Suprapubic skin (tissue), 4 donors: ENCODE measurements at regions not wholly inside any gene's neighbourhood (a gene's known extent, or its start where the extent isn't known, plus 50 kb on each side); places are given as distances from the start of the nearest gene placed in this dataset.

Source experiments
- EP300 ChIP-seq: sonication (generic); formaldehyde crosslinking; IDR thresholded peaks from one replicate; pipeline ENCODE4 v1.6.1; 2017; ENCODE audit warnings: antibody characterized with exemption
- POLR2A ChIP-seq, 2 donors: fragments of 450-650 bp; IDR thresholded peaks; one replicate each; pipeline ENCODE4 v1.6.1; 2017; ENCODE audit warnings: antibody characterized with exemption in 2 of 2, mild to moderate bottlenecking in 2 of 2, moderate library complexity in 2 of 2
- POLR2AphosphoS5 ChIP-seq, 3 donors: sonication (generic); formaldehyde crosslinking; IDR thresholded peaks; one replicate each; pipeline ENCODE4 v1.6.1; 2017; ENCODE audit warnings: antibody characterized with exemption in 3 of 3
- TF ChIP-seq, protein P1 (sequence below), 2 donors: fragments of 200-600 bp in 1 of 2; fragments of 450-650 bp in 1 of 2; sonication (generic) in 1 of 2; IDR thresholded peaks; one replicate each; pipeline ENCODE4 v1.5.1; 2016 to 2019; ENCODE audit warnings: antibody characterized with exemption in 2 of 2, mild to moderate bottlenecking in 1 of 2, moderate library complexity in 1 of 2

DNA sequence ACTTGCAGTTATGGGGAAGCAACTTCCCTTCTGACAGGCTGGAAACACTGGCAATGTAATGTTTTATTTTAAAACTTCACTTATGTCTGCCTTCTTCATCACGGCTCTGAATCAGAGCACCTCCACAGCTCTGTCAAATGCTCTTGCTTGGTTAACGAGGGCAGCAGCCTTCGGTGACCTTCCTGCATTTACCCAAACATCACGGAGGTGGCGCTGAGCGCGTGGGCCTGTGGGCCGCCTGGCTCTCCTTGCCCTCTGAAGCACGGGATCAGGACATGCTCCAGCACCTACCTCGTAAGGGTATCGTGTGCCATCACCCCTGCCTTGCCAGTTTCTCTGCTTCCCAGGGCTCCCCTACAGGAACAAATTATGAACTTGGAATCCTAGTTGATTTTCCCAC is 310.0 kb downstream of the TEX29 start:
- no peak for TF ChIP-seq EP300
- no peak for TF ChIP-seq POLR2A (IDR thresholded peaks at IDR 0.05)
- TF ChIP-seq, protein P1, sequence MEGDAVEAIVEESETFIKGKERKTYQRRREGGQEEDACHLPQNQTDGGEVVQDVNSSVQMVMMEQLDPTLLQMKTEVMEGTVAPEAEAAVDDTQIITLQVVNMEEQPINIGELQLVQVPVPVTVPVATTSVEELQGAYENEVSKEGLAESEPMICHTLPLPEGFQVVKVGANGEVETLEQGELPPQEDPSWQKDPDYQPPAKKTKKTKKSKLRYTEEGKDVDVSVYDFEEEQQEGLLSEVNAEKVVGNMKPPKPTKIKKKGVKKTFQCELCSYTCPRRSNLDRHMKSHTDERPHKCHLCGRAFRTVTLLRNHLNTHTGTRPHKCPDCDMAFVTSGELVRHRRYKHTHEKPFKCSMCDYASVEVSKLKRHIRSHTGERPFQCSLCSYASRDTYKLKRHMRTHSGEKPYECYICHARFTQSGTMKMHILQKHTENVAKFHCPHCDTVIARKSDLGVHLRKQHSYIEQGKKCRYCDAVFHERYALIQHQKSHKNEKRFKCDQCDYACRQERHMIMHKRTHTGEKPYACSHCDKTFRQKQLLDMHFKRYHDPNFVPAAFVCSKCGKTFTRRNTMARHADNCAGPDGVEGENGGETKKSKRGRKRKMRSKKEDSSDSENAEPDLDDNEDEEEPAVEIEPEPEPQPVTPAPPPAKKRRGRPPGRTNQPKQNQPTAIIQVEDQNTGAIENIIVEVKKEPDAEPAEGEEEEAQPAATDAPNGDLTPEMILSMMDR (IDR thresholded peaks at IDR 0.05) = no peak
- no peak for TF ChIP-seq POLR2AphosphoS5 (IDR thresholded peaks at IDR 0.05)
